NCI-H187 treated with DMSO at 0.1 percent for 48 hours (cell line): ENCODE measurements at regions not wholly inside any gene's neighbourhood (a gene's known extent, or its start where the extent isn't known, plus 50 kb on each side); places are given as distances from the start of the nearest gene placed in this dataset.
A peak's percentile ranks its signal among the peaks of the same experiment; 100 is the strongest.
"Not testable (repeated sequence)": the region's sequence is repeated elsewhere in the genome, so short reads cannot be mapped to it uniquely, and the experiment has no call there.

Source experiments
- DNase-seq: peaks from one replicate; lab custom pipeline; 2025; lab: John Stamatoyannopoulos, UW

- no peak for DNase-seq
Observed at GRCh38 chr5:50343715-50344114, 97.4 kb downstream of the EMB start.

- DNase-seq, result no peak
Observed at GRCh38 chr5:50340757-50341156, 100.3 kb downstream of the EMB start.

GRCh38 chr5:50330633-50331032, 110.5 kb downstream of the EMB start:
- DNase-seq, result not testable (repeated sequence)

- DNase-seq, result no peak
Observed at GRCh38 chr5:50328193-50328729, 112.8 kb downstream of the EMB start.

- peak; percentile 27 for DNase-seq
Observed at GRCh38 chr5:50325237-50325832, 115.8 kb downstream of the EMB start.

GRCh38 chr5:50320131-50320749, 120.8 kb downstream of the EMB start:
- DNase-seq, result no peak

- DNase-seq, result no peak
Observed at GRCh38 chr5:50318220-50318619, 122.9 kb downstream of the EMB start.

- DNase-seq, result not testable (repeated sequence)
Observed at GRCh38 chr5:50306488-50306887, 134.6 kb downstream of the EMB start.

- DNase-seq, result no peak
Observed at GRCh38 chr5:50302815-50303490, 138.1 kb downstream of the EMB start.

- no peak for DNase-seq
Observed at GRCh38 chr5:50301756-50302155, 139.3 kb downstream of the EMB start.

GRCh38 chr5:50300878-50301277, 140.2 kb downstream of the EMB start:
- DNase-seq, result no peak

- no peak for DNase-seq
Observed at GRCh38 chr5:50299896-50300295, 141.2 kb downstream of the EMB start.

- DNase-seq, result no peak
Observed at GRCh38 chr5:50292735-50293394, 148.2 kb downstream of the EMB start.

- not testable (repeated sequence) for DNase-seq
Observed at GRCh38 chr5:50280461-50280860, 160.6 kb downstream of the EMB start.
